Hepatocyte (in vitro differentiated cells): ENCODE measurements at regions not wholly inside any gene's neighbourhood (a gene's known extent, or its start where the extent isn't known, plus 50 kb on each side); places are given as distances from the start of the nearest gene placed in this dataset.

ENCODE experiments used
- DNase-seq: peaks from one replicate; pipeline ENCODE4 v3.0.0-alpha.2; 2016; ENCODE audit warnings: low spot score
- H2AFZ ChIP-seq: fragments of 200-600 bp; sonication (generic); 2 replicates; pipeline ENCODE4 v1.6.0; 2016; ENCODE audit warnings: antibody characterized with exemption, mild to moderate bottlenecking
- H3K27ac ChIP-seq: fragments of 200-600 bp; sonication (generic); 2 replicates; pipeline ENCODE4 v1.5.1; 2016; ENCODE audit warnings: mild to moderate bottlenecking
- H3K27me3 ChIP-seq: fragments of 200-600 bp; sonication (generic); 2 replicates; pipeline ENCODE4 v1.6.1; 2016
- H3K36me3 ChIP-seq: fragments of 200-600 bp; sonication (generic); replicated peaks from 2 replicates; pipeline ENCODE4 v1.5.1; 2016; ENCODE audit warnings: low read depth; ENCODE audit not compliant: insufficient read depth
- H3K4me1 ChIP-seq: fragments of 200-600 bp; sonication (generic); 2 replicates; pipeline ENCODE4 v1.5.1; 2016; ENCODE audit warnings: mild to moderate bottlenecking, moderate library complexity; ENCODE audit not compliant: insufficient read depth
- H3K4me2 ChIP-seq: fragments of 200-600 bp; sonication (generic); 2 replicates; pipeline ENCODE4 v1.6.0; 2016
- H3K4me3 ChIP-seq: fragments of 200-600 bp; sonication (generic); 2 replicates; pipeline ENCODE4 v1.5.1; 2016; ENCODE audit warnings: mild to moderate bottlenecking
- H3K79me2 ChIP-seq: fragments of 200-600 bp; sonication (generic); 2 replicates; pipeline ENCODE4 v1.6.0; 2017; ENCODE audit warnings: mild to moderate bottlenecking
- H3K9me2 ChIP-seq: fragments of 200-600 bp; sonication (generic); replicated peaks from 2 replicates; pipeline ENCODE4 v1.6.0; 2017; ENCODE audit warnings: mild to moderate bottlenecking; ENCODE audit not compliant: insufficient read depth
- H3K9me3 ChIP-seq: fragments of 200-600 bp; sonication (generic); 2 replicates; pipeline ENCODE4 v1.5.1; 2016; ENCODE audit warnings: low read depth, mild to moderate bottlenecking
- H4K20me1 ChIP-seq: fragments of 200-600 bp; sonication (generic); 2 replicates; pipeline ENCODE4 v1.6.0; 2016; ENCODE audit warnings: mild to moderate bottlenecking; ENCODE audit not compliant: insufficient read depth, poor library complexity, severe bottlenecking
- EZH2 ChIP-seq: fragments of 200-600 bp; sonication (generic); IDR thresholded peaks from 2 replicates; pipeline ENCODE4 v1.6.1; 2016; ENCODE audit warnings: antibody characterized with exemption, mild to moderate bottlenecking, borderline replicate concordance
- EZH2phosphoT487 ChIP-seq: fragments of 200-600 bp; sonication (generic); IDR thresholded peaks from one replicate; pipeline ENCODE4 v1.6.1; 2018; ENCODE audit warnings: antibody characterized with exemption, mild to moderate bottlenecking, low read depth, moderate library complexity; ENCODE audit not compliant: unreplicated experiment, severe bottlenecking
- WGBS: methylation state at CpG from one replicate; pipeline ENCODE4 v1.1.6; 2016; ENCODE audit warnings: low lambda C conversion rate; ENCODE audit errors: missing lambda C conversion rate; 5-methylcytosine and 5-hydroxymethylcytosine counted together
- TF ChIP-seq, protein P1 (sequence below): fragments of 200-600 bp; sonication (generic); IDR thresholded peaks from 2 replicates; pipeline ENCODE4 v1.5.1; 2016; ENCODE audit warnings: antibody characterized with exemption, mild to moderate bottlenecking; ENCODE audit not compliant: poor library complexity

GRCh38 chr22:27574002-27574366 is 227.6 kb downstream of the MN1 start:
- no peak overlapping the region for H3K4me3 ChIP-seq
- H3K9me2 ChIP-seq, result no peaks in the 10 kb centered on the region
- H3K27ac ChIP-seq, result no peak overlapping the region
- no peak for DNase-seq
- H3K9me3 ChIP-seq, result no peaks in the 10 kb centered on the region
- TF ChIP-seq EZH2 (no peak), EZH2phosphoT487 (no peak)
- TF ChIP-seq, protein P1, sequence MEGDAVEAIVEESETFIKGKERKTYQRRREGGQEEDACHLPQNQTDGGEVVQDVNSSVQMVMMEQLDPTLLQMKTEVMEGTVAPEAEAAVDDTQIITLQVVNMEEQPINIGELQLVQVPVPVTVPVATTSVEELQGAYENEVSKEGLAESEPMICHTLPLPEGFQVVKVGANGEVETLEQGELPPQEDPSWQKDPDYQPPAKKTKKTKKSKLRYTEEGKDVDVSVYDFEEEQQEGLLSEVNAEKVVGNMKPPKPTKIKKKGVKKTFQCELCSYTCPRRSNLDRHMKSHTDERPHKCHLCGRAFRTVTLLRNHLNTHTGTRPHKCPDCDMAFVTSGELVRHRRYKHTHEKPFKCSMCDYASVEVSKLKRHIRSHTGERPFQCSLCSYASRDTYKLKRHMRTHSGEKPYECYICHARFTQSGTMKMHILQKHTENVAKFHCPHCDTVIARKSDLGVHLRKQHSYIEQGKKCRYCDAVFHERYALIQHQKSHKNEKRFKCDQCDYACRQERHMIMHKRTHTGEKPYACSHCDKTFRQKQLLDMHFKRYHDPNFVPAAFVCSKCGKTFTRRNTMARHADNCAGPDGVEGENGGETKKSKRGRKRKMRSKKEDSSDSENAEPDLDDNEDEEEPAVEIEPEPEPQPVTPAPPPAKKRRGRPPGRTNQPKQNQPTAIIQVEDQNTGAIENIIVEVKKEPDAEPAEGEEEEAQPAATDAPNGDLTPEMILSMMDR, result no peak
- no peaks in the 10 kb centered on the region for H3K4me1 ChIP-seq
- no peaks in the 10 kb centered on the region for H4K20me1 ChIP-seq
- H3K79me2 ChIP-seq, result no peaks in the 10 kb centered on the region
- H2AFZ ChIP-seq, result no peak overlapping the region
- no peaks in the 10 kb centered on the region for H3K36me3 ChIP-seq
- H3K4me2 ChIP-seq, result no peak overlapping the region
- 78% methylated on average over 7 of the region's 7 CpGs for whole genome bisulfite sequencing
- no peaks in the 10 kb centered on the region for H3K27me3 ChIP-seq

DNA sequence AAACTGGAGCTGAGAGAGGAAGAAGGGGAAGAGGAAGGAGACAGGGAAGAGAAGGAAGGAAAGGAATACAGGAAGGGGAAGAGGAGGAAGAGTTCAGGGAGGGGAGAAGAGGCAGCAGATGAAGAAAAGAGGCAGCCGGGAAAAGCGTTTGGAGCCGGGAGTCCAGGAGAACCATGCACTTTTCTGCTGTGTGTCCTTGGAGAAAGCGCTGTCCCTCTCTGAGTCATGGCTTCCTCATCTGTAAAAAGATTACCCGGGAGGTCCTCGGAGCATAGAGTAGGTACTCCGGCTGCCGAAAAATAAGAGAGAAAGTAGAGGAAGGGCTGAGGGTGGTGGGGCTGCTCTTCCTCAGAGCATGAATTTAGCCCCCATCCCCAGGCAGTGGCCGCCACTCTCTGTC is 226.9 kb downstream of the MN1 start:
- TF ChIP-seq, protein P1, result no peak
- no peak for TF ChIP-seq EZH2
- no peak for TF ChIP-seq EZH2phosphoT487
- Histone ChIP-seq H3K9me3 (no peaks in the 10 kb centered on the region), H2AFZ (no peak overlapping the region), H3K4me2 (no peak overlapping the region), H3K36me3 (no peaks in the 10 kb centered on the region), H4K20me1 (no peaks in the 10 kb centered on the region), H3K4me3 (no peak overlapping the region), H3K27ac (no peak overlapping the region), H3K79me2 (no peaks in the 10 kb centered on the region), H3K27me3 (no peaks in the 10 kb centered on the region), H3K9me2 (no peaks in the 10 kb centered on the region), H3K4me1 (no peaks in the 10 kb centered on the region)
- 94% methylated on average over 9 of the region's 9 CpGs for WGBS
- DNase-seq, result no peak

GRCh38 chr22:27575348-27575747 is 226.2 kb downstream of the MN1 start:
- H3K9me2 ChIP-seq, result no peaks in the 10 kb centered on the region
- WGBS, result 92% methylated on average over 8 of the region's 8 CpGs
- no peaks in the 10 kb centered on the region for H3K4me1 ChIP-seq
- no peak overlapping the region for H3K4me3 ChIP-seq
- H2AFZ ChIP-seq, result no peak overlapping the region
- no peaks in the 10 kb centered on the region for H3K27me3 ChIP-seq
- no peak overlapping the region for H3K27ac ChIP-seq
- no peaks in the 10 kb centered on the region for H3K79me2 ChIP-seq
- no peaks in the 10 kb centered on the region for H3K36me3 ChIP-seq
- no peak for DNase-seq
- no peak for TF ChIP-seq EZH2
- no peak for TF ChIP-seq EZH2phosphoT487
- TF ChIP-seq, protein P1, result no peak
- H3K9me3 ChIP-seq, result no peaks in the 10 kb centered on the region
- no peaks in the 10 kb centered on the region for H4K20me1 ChIP-seq
- no peak overlapping the region for H3K4me2 ChIP-seq

GRCh38 chr22:27576413-27576812 is 225.1 kb downstream of the MN1 start:
- 80% methylated on average over 9 of the region's 9 CpGs for WGBS
- Histone ChIP-seq H3K27ac (no peak overlapping the region), H3K36me3 (no peaks in the 10 kb centered on the region), H3K27me3 (no peaks in the 10 kb centered on the region), H4K20me1 (no peaks in the 10 kb centered on the region), H3K79me2 (no peaks in the 10 kb centered on the region), H3K4me3 (no peak overlapping the region), H2AFZ (no peak overlapping the region), H3K9me3 (no peaks in the 10 kb centered on the region), H3K4me2 (no peak overlapping the region), H3K9me2 (no peaks in the 10 kb centered on the region), H3K4me1 (no peaks in the 10 kb centered on the region)
- no peak for DNase-seq
- TF ChIP-seq EZH2phosphoT487 (no peak), EZH2 (no peak)
